ENCODE measurements at regions not wholly inside any gene's neighbourhood (a gene's known extent, or its start where the extent isn't known, plus 50 kb on each side); places are given as distances from the start of the nearest gene placed in this dataset.

- no peak overlapping the region for H3K4me3 ChIP-seq (ENCODE audit: low read depth, low read length)
- TF ChIP-seq CTCF (IDR thresholded peaks at IDR 0.05; ENCODE audit: control insufficient read depth, extremely low read depth, insufficient read depth), result no peak
- peak; percentile 25 for DNase-seq (ENCODE audit: low read depth)
Observed at GRCh38 chr4:58090539-58090938, 980.4 kb upstream of the IGFBP7 start.

- H3K4me3 ChIP-seq (ENCODE audit: low read depth, low read length), result no peak overlapping the region
- no peak for TF ChIP-seq CTCF (IDR thresholded peaks at IDR 0.05; ENCODE audit: control insufficient read depth, extremely low read depth, insufficient read depth)
- no peak for DNase-seq (ENCODE audit: low read depth)
Observed at GRCh38 chr4:58081356-58081755, 971.2 kb upstream of the IGFBP7 start.

GRCh38 chr4:58075724-58076123 lies 965.5 kb upstream of the IGFBP7 start:
- H3K4me3 ChIP-seq (ENCODE audit: low read depth, low read length), result no peak overlapping the region
- no peak for TF ChIP-seq CTCF (IDR thresholded peaks at IDR 0.05; ENCODE audit: control insufficient read depth, extremely low read depth, insufficient read depth)

GRCh38 chr4:58074382-58074781 lies 964.2 kb upstream of the IGFBP7 start:
- no peak overlapping the region for H3K4me3 ChIP-seq (ENCODE audit: low read depth, low read length)
- no peak for DNase-seq (ENCODE audit: low read depth)
- no peak for TF ChIP-seq CTCF (IDR thresholded peaks at IDR 0.05; ENCODE audit: control insufficient read depth, extremely low read depth, insufficient read depth)

More at GRCh38 chr4:58075724-58076123, 965.5 kb upstream of the IGFBP7 start:
- DNase-seq (ENCODE audit: low read depth), result no peak

- no peak for TF ChIP-seq CTCF (IDR thresholded peaks at IDR 0.05; ENCODE audit: control insufficient read depth, extremely low read depth, insufficient read depth)
- no peak for DNase-seq (ENCODE audit: low read depth)
- no peak overlapping the region for H3K4me3 ChIP-seq (ENCODE audit: low read depth, low read length)
Observed at GRCh38 chr4:58070726-58071125, 960.5 kb upstream of the IGFBP7 start.

GRCh38 chr4:58064653-58065052 lies 954.5 kb upstream of the IGFBP7 start:
- no peak overlapping the region for H3K4me3 ChIP-seq (ENCODE audit: low read depth, low read length)
- TF ChIP-seq CTCF (IDR thresholded peaks at IDR 0.05; ENCODE audit: control insufficient read depth, extremely low read depth, insufficient read depth), result no peak
- no peak for DNase-seq (ENCODE audit: low read depth)

GRCh38 chr4:58063404-58064160 lies 953.4 kb upstream of the IGFBP7 start:
- H3K4me3 ChIP-seq (ENCODE audit: low read depth, low read length), result no peak overlapping the region
- DNase-seq (ENCODE audit: low read depth), result no peak
- TF ChIP-seq CTCF (IDR thresholded peaks at IDR 0.05; ENCODE audit: control insufficient read depth, extremely low read depth, insufficient read depth), result no peak

Measured in LNCaP clone FGC (cell line).